SU-DHL-6 (cell line): ENCODE measurements at regions not wholly inside any gene's neighbourhood (a gene's known extent, or its start where the extent isn't known, plus 50 kb on each side); places are given as distances from the start of the nearest gene placed in this dataset.
"Not testable (repeated sequence)": the region's sequence is repeated elsewhere in the genome, so short reads cannot be mapped to it uniquely, and the experiment has no call there.

ENCODE experiments used
- H2AFZ ChIP-seq: fragments of 200-600 bp; sonication (generic); 2 replicates; pipeline ENCODE4 v1.6.1; 2014; ENCODE audit warnings: low read depth, mild to moderate bottlenecking, moderate library complexity, mixed read lengths, antibody characterized with exemption, low read length; ENCODE audit not compliant: severe bottlenecking
- H3F3A ChIP-seq: fragments of 200-600 bp; shearing (Covaris generic); 2 replicates; pipeline ENCODE4 v1.6.0; 2016; ENCODE audit warnings: antibody characterized with exemption, mild to moderate bottlenecking; ENCODE audit not compliant: insufficient read depth
- H3K27ac ChIP-seq: fragments of 200-600 bp; sonication (generic); 2 replicates; pipeline ENCODE4 v1.5.1; 2016; ENCODE audit warnings: low read depth, mild to moderate bottlenecking, low read length, moderate library complexity, mixed read lengths
- H3K27me3 ChIP-seq: fragments of 200-600 bp; sonication (generic), shearing (Covaris generic); 2 replicates; pipeline ENCODE4 v1.6.0; 2014; ENCODE audit warnings: mild to moderate bottlenecking, low read length
- H3K36me3 ChIP-seq: fragments of 200-600 bp; sonication (generic); 2 replicates; pipeline ENCODE4 v1.6.1; 2014; ENCODE audit warnings: mild to moderate bottlenecking, low read length, mixed read lengths
- H3K4me2 ChIP-seq: fragments of 300-600, 200-600 bp; shearing (Covaris generic), sonication (generic); 2 replicates; pipeline ENCODE4 v1.6.0; 2014; ENCODE audit warnings: low read length, low read depth, mild to moderate bottlenecking; ENCODE audit not compliant: poor library complexity, severe bottlenecking
- H3K4me3 ChIP-seq: fragments of 200-600 bp; sonication (generic); 2 replicates; pipeline ENCODE4 v1.5.1; 2014; ENCODE audit warnings: antibody characterized with exemption, low read length, mild to moderate bottlenecking, mixed read lengths; ENCODE audit not compliant: insufficient read depth, poor library complexity, severe bottlenecking
- H3K79me2 ChIP-seq: fragments of 200-600 bp; sonication (generic); 2 replicates; pipeline ENCODE4 v1.6.1; 2014; ENCODE audit warnings: mild to moderate bottlenecking, low read length, moderate library complexity; ENCODE audit not compliant: insufficient read depth
- H3K9ac ChIP-seq: fragments of 200-600 bp; sonication (generic); 2 replicates; pipeline ENCODE4 v1.7.0; 2014; ENCODE audit warnings: mild to moderate bottlenecking, low read length
- H3K9me2 ChIP-seq: fragments of 200-600 bp; sonication (generic); replicated peaks from 2 replicates; pipeline ENCODE4 v1.6.1; 2014; ENCODE audit warnings: low read length; ENCODE audit not compliant: insufficient read depth
- H3K9me3 ChIP-seq: fragments of 200-600 bp; sonication (generic); 2 replicates; pipeline ENCODE4 v1.6.1; 2014; ENCODE audit warnings: low read length, mixed read lengths; ENCODE audit not compliant: insufficient read depth
- H4K20me1 ChIP-seq: fragments of 200-600 bp; sonication (generic); 2 replicates; pipeline ENCODE4 v1.6.1; 2014; ENCODE audit warnings: low read depth, mild to moderate bottlenecking, antibody characterized with exemption, low read length, moderate library complexity, mixed read lengths
- CTCF ChIP-seq: fragments of 200-600 bp; sonication (generic); IDR thresholded peaks from one replicate; pipeline ENCODE4 v1.5.1; 2017; ENCODE audit warnings: antibody characterized with exemption, mild to moderate bottlenecking, low read length, moderate library complexity; ENCODE audit not compliant: insufficient read depth, poor library complexity, severe bottlenecking
- EZH2phosphoT487 ChIP-seq: fragments of 200-600 bp; sonication (generic), shearing (Covaris generic); conservative IDR thresholded peaks from 2 replicates; pipeline ENCODE4 v1.6.1; 2018; ENCODE audit warnings: mild to moderate bottlenecking, antibody characterized with exemption, low read length, moderate library complexity, mixed read lengths

DNA sequence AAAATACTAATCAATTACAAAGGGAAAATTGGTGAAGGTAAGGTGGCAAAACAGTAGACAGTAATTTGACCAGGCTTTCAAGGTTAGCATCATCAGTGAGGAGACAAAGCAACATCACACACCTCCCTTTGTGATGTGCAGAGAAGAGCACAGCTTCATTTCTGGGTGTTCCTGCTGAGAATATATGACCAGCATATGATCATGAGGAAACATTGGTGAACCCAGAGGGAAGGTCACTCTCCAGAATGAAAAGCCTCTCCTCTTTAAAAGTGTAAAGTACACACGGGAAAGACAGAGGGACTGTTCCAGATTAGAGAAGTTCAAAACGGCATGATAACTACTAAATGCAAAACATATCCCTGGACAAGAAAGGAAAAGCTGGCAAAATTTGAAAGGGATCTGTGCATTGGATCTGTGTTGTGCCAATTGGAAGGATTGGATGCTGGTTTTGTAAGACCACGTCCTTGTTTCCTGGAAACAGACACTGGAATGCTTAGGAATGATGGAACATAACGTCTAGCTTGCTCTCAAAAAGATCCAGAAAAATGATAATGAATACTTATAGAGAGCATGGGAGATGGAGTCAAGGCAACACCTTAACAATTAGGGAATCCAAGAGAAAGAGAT, 80.6 kb upstream of the MITF start:
- no peaks in the 10 kb centered on the region; the same call in 1 of the 2 replicates for H3K79me2 ChIP-seq
- H3K4me3 ChIP-seq, result no peak overlapping the region
- H3F3A ChIP-seq, result no peaks in the 10 kb centered on the region
- H3K9me3 ChIP-seq, result no peaks in the 10 kb centered on the region
- H3K27me3 ChIP-seq, result no peaks in the 10 kb centered on the region
- no peak overlapping the region for H3K4me2 ChIP-seq
- no peaks in the 10 kb centered on the region for H3K9me2 ChIP-seq
- H4K20me1 ChIP-seq, result no peaks in the 10 kb centered on the region
- TF ChIP-seq CTCF, result no peak
- no peak for TF ChIP-seq EZH2phosphoT487
- no peak overlapping the region for H2AFZ ChIP-seq
- no peak overlapping the region for H3K9ac ChIP-seq
- H3K36me3 ChIP-seq, result no peaks in the 10 kb centered on the region
- H3K27ac ChIP-seq, result no peak overlapping the region

DNA sequence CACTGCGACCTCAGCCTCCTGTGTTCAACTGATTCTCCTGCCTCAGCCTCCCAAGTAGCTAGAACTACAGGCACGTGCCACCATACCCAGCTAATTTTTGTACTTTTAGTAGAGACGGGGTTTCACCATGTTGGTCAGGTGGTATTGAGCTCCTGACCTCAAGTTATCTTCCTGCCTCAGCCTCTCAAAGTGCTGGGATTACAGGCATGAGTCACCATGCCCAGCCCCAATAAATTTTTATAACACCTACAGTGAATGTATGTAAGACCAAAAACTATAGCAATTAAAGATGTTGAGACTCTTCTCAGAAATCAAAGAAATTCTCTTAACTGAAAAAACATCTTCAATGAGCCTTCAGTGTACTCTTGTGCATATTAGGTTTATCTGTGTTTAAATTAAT, 82.2 kb upstream of the MITF start:
- not testable (repeated sequence) for H3K9ac ChIP-seq, H3K4me2 ChIP-seq, H3F3A ChIP-seq, H2AFZ ChIP-seq, H3K79me2 ChIP-seq, H3K27me3 ChIP-seq, H4K20me1 ChIP-seq, H3K36me3 ChIP-seq, H3K4me3 ChIP-seq, H3K27ac ChIP-seq, H3K9me3 ChIP-seq, H3K9me2 ChIP-seq

DNA sequence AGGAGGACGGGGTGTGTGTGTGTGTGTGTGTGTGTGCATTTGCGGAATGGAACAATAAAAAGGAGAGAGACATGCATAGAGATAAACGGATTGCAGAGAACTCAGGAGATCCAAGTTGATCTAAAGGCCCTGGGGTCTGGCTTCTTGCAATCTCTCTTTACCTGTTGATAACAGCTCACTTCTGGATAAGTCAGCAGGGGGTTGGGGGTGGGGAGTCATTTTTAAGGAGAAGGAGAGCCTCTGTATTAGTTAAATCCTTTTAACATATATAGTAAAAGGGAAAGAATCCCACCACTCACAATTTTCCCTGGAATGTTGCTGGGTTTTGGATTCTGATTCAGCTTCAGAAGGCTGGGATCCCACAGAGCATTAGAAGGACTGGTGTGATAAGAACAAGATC, 87.5 kb upstream of the MITF start:
- TF ChIP-seq EZH2phosphoT487 (no peak), CTCF (no peak)
- Histone ChIP-seq H3K9ac (no peak overlapping the region), H3K9me3 (no peaks in the 10 kb centered on the region), H3K4me2 (no peak overlapping the region), H3K9me2 (no peaks in the 10 kb centered on the region), H3F3A (no peaks in the 10 kb centered on the region), H3K36me3 (no peaks in the 10 kb centered on the region), H3K79me2 (no peaks in the 10 kb centered on the region), H2AFZ (no peak overlapping the region), H3K4me3 (no peak overlapping the region), H3K27me3 (no peaks in the 10 kb centered on the region), H4K20me1 (no peaks in the 10 kb centered on the region), H3K27ac (no peak overlapping the region)

DNA sequence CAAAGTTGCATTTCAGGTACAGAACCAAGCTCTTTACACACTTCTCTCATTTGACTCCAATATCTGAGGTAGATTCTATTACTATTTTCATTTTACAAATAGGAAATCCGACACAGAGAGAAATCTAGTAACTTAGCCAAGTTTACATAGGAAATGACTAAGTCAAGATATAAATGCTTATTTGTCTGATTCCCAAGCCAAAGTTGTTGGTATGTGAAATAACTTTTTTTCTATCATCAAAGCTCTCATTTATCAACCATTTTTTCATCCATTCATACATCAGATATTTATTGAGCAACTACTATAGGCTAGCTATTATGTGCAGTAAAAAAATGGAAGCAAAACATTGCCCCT, 89.2 kb upstream of the MITF start:
- H2AFZ ChIP-seq, result no peak overlapping the region
- no peaks in the 10 kb centered on the region for H3F3A ChIP-seq
- TF ChIP-seq EZH2phosphoT487 (no peak), CTCF (no peak)
- no peaks in the 10 kb centered on the region for H3K9me3 ChIP-seq
- no peak overlapping the region for H3K27ac ChIP-seq
- no peaks in the 10 kb centered on the region for H3K27me3 ChIP-seq
- H3K36me3 ChIP-seq, result no peaks in the 10 kb centered on the region
- H3K9ac ChIP-seq, result no peak overlapping the region
- no peaks in the 10 kb centered on the region for H3K79me2 ChIP-seq
- H3K4me3 ChIP-seq, result no peak overlapping the region
- no peak overlapping the region for H3K4me2 ChIP-seq
- no peaks in the 10 kb centered on the region for H4K20me1 ChIP-seq
- H3K9me2 ChIP-seq, result no peaks in the 10 kb centered on the region
